ENCODE measurements at regions not wholly inside any gene's neighbourhood (a gene's known extent, or its start where the extent isn't known, plus 50 kb on each side); places are given as distances from the start of the nearest gene placed in this dataset.

DNA sequence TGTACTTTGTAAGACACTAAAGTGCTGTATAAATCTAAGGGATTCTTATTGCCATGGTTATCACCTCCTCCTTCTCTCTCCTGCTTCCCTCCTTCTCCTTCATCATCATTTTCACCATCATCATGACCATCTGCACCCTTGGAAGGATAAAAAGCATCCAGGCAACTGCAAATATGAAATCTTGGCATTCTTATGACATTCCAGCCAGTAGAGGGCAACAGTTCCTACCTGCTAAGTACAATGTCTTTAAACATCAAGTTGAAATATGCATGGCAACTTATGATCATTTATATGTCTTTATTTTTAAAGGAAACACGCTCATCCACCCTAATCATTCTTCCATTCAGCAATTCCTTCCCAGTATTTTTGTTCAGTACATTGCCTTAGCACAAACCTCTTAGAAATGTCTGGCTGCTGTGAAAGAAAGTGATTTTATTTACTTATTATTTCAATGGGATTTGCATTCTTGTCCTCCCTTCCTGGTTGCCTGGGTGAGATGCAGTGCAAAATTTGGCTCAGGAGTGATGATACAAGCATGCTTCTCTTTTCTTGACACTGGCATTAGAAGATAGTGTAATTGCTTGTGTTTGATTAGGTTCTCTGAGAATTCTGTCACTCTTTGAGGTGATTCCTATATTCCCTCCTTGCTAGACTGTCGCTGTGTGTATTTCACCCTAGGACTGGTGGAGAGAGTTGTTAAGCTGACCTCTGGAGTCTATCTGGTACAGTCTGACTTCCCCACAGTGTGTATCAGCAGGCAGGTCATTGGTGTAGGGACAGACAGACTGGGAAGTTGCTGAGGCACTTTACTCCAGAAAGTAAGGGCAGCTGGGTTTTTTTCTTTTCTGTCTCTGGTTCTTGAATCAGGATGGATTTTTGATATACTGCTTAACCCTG lies 188.5 kb upstream of the BMPER start:
- TF ChIP-seq, protein P1, sequence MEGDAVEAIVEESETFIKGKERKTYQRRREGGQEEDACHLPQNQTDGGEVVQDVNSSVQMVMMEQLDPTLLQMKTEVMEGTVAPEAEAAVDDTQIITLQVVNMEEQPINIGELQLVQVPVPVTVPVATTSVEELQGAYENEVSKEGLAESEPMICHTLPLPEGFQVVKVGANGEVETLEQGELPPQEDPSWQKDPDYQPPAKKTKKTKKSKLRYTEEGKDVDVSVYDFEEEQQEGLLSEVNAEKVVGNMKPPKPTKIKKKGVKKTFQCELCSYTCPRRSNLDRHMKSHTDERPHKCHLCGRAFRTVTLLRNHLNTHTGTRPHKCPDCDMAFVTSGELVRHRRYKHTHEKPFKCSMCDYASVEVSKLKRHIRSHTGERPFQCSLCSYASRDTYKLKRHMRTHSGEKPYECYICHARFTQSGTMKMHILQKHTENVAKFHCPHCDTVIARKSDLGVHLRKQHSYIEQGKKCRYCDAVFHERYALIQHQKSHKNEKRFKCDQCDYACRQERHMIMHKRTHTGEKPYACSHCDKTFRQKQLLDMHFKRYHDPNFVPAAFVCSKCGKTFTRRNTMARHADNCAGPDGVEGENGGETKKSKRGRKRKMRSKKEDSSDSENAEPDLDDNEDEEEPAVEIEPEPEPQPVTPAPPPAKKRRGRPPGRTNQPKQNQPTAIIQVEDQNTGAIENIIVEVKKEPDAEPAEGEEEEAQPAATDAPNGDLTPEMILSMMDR (IDR thresholded peaks at IDR 0.05): peak in 2 of 3 experiments; percentile 20 to 55
- TF ChIP-seq POLR2AphosphoS5 (IDR thresholded peaks at IDR 0.05; ENCODE audit: insufficient read depth in 1 of 2, low read depth in 1 of 2) (no peak), POLR2A (IDR thresholded peaks at IDR 0.05) (no peak)
